Renal cortical epithelial cell (primary cell): ENCODE measurements at regions not wholly inside any gene's neighbourhood (a gene's known extent, or its start where the extent isn't known, plus 50 kb on each side); places are given as distances from the start of the nearest gene placed in this dataset.

Experiments used
- DNase-seq: peaks from one replicate; pipeline ENCODE4 v3.0.0-alpha.2; 2011; ENCODE audit warnings: low read depth

GRCh38 chr5:175388531-175388930 is 55.5 kb downstream of the DRD1 start:
- no peak for DNase-seq

GRCh38 chr5:175387144-175387543 is 56.8 kb downstream of the DRD1 start:
- no peak for DNase-seq

GRCh38 chr5:175386526-175386925 is 57.5 kb downstream of the DRD1 start:
- no peak for DNase-seq

- peak; percentile 0 for DNase-seq
Measured at GRCh38 chr5:175385691-175386362, 58.2 kb downstream of the DRD1 start.

GRCh38 chr5:175384724-175385552 is 59.0 kb downstream of the DRD1 start:
- no peak for DNase-seq

GRCh38 chr5:175383350-175383749 is 60.6 kb downstream of the DRD1 start:
- no peak for DNase-seq

GRCh38 chr5:175382171-175382570 is 61.8 kb downstream of the DRD1 start:
- no peak for DNase-seq

GRCh38 chr5:175381130-175381529 is 62.9 kb downstream of the DRD1 start:
- DNase-seq, result no peak

GRCh38 chr5:175380701-175381100 is 63.3 kb downstream of the DRD1 start:
- DNase-seq, result no peak

- DNase-seq, result no peak
Measured at GRCh38 chr5:175379867-175380266, 64.1 kb downstream of the DRD1 start.

- DNase-seq, result peak; percentile 53
Measured at GRCh38 chr5:175378444-175379028, 65.4 kb downstream of the DRD1 start.

GRCh38 chr5:175377816-175378215 is 66.2 kb downstream of the DRD1 start:
- no peak for DNase-seq

- no peak for DNase-seq
Measured at GRCh38 chr5:175374166-175374875, 69.7 kb downstream of the DRD1 start.

GRCh38 chr5:175365866-175366265 is 78.1 kb downstream of the DRD1 start:
- no peak for DNase-seq

GRCh38 chr5:175363300-175363699 is 80.7 kb downstream of the DRD1 start:
- no peak for DNase-seq

- no peak for DNase-seq
Measured at GRCh38 chr5:175357995-175358394, 86.0 kb downstream of the DRD1 start.

GRCh38 chr5:175356428-175356827 is 87.6 kb downstream of the DRD1 start:
- DNase-seq, result no peak

- no peak for DNase-seq
Measured at GRCh38 chr5:175354964-175355363, 89.0 kb downstream of the DRD1 start.

GRCh38 chr5:175353926-175354325 is 90.1 kb downstream of the DRD1 start:
- no peak for DNase-seq

GRCh38 chr5:175351897-175352590 is 91.9 kb downstream of the DRD1 start:
- DNase-seq, result no peak

GRCh38 chr5:175351126-175351525 is 92.9 kb downstream of the DRD1 start:
- DNase-seq, result no peak

GRCh38 chr5:175347931-175348330 is 96.1 kb downstream of the DRD1 start:
- DNase-seq, result no peak
